GM23338 (cell line): ENCODE measurements at regions not wholly inside any gene's neighbourhood (a gene's known extent, or its start where the extent isn't known, plus 50 kb on each side); places are given as distances from the start of the nearest gene placed in this dataset.

Experiments used
- ATAC-seq: fragments of 200-7000 bp; cut with Tn5 transposase; 3 replicates; pipeline ENCODE4 v1.9.1; 2020
- DNase-seq: peaks from one replicate; pipeline ENCODE4 v3.0.0-alpha.2; 2015; ENCODE audit warnings: low spot score
- H2AFZ ChIP-seq: fragments of 200-600 bp; sonication (generic); 2 replicates; pipeline ENCODE4 v1.8.0; 2016; ENCODE audit warnings: antibody characterized with exemption, mild to moderate bottlenecking, moderate library complexity
- H3F3A ChIP-seq: fragments of 200-600 bp; sonication (generic); replicated peaks from 2 replicates; pipeline ENCODE4 v1.8.0; 2017; ENCODE audit warnings: antibody characterized with exemption, mixed run types, low read depth
- H3K27ac ChIP-seq: fragments of 200-600 bp; sonication (generic); 2 replicates; pipeline ENCODE4 v1.6.1; 2016; ENCODE audit warnings: low read depth
- H3K27me3 ChIP-seq: fragments of 200-600 bp; sonication (generic); 2 replicates; pipeline ENCODE4 v1.8.0; 2016; ENCODE audit warnings: mild to moderate bottlenecking, mixed run types, moderate library complexity; ENCODE audit not compliant: insufficient read depth
- H3K36me3 ChIP-seq: fragments of 200-600 bp; sonication (generic); 2 replicates; pipeline ENCODE4 v1.8.0; 2016; ENCODE audit warnings: mild to moderate bottlenecking; ENCODE audit not compliant: insufficient read depth
- H3K4me1 ChIP-seq: fragments of 200-600 bp; sonication (generic); 2 replicates; pipeline ENCODE4 v1.8.0; 2016; ENCODE audit warnings: mild to moderate bottlenecking, moderate library complexity; ENCODE audit not compliant: insufficient read depth
- H3K4me2 ChIP-seq: fragments of 200-600 bp; sonication (generic); 2 replicates; pipeline ENCODE4 v1.7.1; 2017; ENCODE audit warnings: mixed run types
- H3K4me3 ChIP-seq: fragments of 200-600 bp; sonication (generic); 2 replicates; pipeline ENCODE4 v1.6.1; 2016; ENCODE audit warnings: mixed run types
- H3K79me2 ChIP-seq: fragments of 200-600 bp; sonication (generic); replicated peaks from 2 replicates; pipeline ENCODE4 v1.8.0; 2017; ENCODE audit warnings: mild to moderate bottlenecking; ENCODE audit not compliant: insufficient read depth
- H3K9me2 ChIP-seq: fragments of 200-600 bp; sonication (generic); 2 replicates; pipeline ENCODE4 v1.8.0; 2017; ENCODE audit not compliant: insufficient read depth
- H4K20me1 ChIP-seq: fragments of 200-600 bp; sonication (generic); replicated peaks from 2 replicates; pipeline ENCODE4 v1.8.0; 2017; ENCODE audit warnings: mild to moderate bottlenecking; ENCODE audit not compliant: insufficient read depth
- H3K27ac Mint-ChIP-seq: 2 replicates; pipeline ENCODE4 v1.8.0; 2020; ENCODE audit warnings: inconsistent platforms, mild to moderate bottlenecking, moderate library complexity, mixed read lengths
- H3K27me3 Mint-ChIP-seq: 3 replicates; pipeline ENCODE4 v1.8.0; 2022; ENCODE audit warnings: low read depth, mild to moderate bottlenecking, moderate library complexity, mixed read lengths, inconsistent platforms; ENCODE audit not compliant: insufficient read depth, poor library complexity
- H3K36me3 Mint-ChIP-seq: 3 replicates; pipeline ENCODE4 v1.8.0; 2021; ENCODE audit warnings: low read depth, mild to moderate bottlenecking, inconsistent platforms, moderate library complexity, mixed read lengths
- H3K4me1 Mint-ChIP-seq: 3 replicates; pipeline ENCODE4 v1.8.0; 2020; ENCODE audit warnings: mild to moderate bottlenecking, inconsistent platforms, mixed read lengths
- H3K4me3 Mint-ChIP-seq: 3 replicates; pipeline ENCODE4 v1.8.0; 2021; ENCODE audit warnings: moderate library complexity, mild to moderate bottlenecking, inconsistent platforms, mixed read lengths
- H3K9me3 Mint-ChIP-seq: 3 replicates; pipeline ENCODE4 v1.8.0; 2020; ENCODE audit warnings: moderate library complexity, mild to moderate bottlenecking, inconsistent platforms, mixed read lengths
- CREB1 ChIP-seq: fragments of 250-450 bp; sonication (Bioruptor Pico); IDR thresholded peaks from 2 replicates; pipeline ENCODE4 v1.5.0; 2020; ENCODE audit warnings: low read depth, mild to moderate bottlenecking, moderate library complexity
- JUNB ChIP-seq: IDR thresholded peaks from one replicate; pipeline ENCODE4 v1.6.1; 2016; ENCODE audit warnings: antibody characterized with exemption; ENCODE audit not compliant: unreplicated experiment
- NANOG ChIP-seq: IDR thresholded peaks from 2 replicates; pipeline ENCODE4 v1.6.1; 2016; ENCODE audit warnings: antibody characterized with exemption, borderline replicate concordance
- POLR2AphosphoS5 ChIP-seq: IDR thresholded peaks from 2 replicates; pipeline ENCODE4 v1.6.1; 2016; ENCODE audit warnings: antibody characterized with exemption, low read depth
- ZNF331 ChIP-seq: fragments of 250-450 bp; sonication (Bioruptor Pico); IDR thresholded peaks from 2 replicates; pipeline ENCODE4 v1.5.0; 2020; ENCODE audit warnings: low read depth, mild to moderate bottlenecking, moderate library complexity
- TF ChIP-seq, protein P1 (sequence below): fragments of 250-450 bp; sonication (Bioruptor Pico); IDR thresholded peaks from 2 replicates; pipeline ENCODE4 v1.5.0; 2020; ENCODE audit warnings: mild to moderate bottlenecking, moderate library complexity
- TF ChIP-seq, protein P2 (sequence below): IDR thresholded peaks from 2 replicates; pipeline ENCODE4 v1.6.1; 2016; ENCODE audit warnings: antibody characterized with exemption

DNA sequence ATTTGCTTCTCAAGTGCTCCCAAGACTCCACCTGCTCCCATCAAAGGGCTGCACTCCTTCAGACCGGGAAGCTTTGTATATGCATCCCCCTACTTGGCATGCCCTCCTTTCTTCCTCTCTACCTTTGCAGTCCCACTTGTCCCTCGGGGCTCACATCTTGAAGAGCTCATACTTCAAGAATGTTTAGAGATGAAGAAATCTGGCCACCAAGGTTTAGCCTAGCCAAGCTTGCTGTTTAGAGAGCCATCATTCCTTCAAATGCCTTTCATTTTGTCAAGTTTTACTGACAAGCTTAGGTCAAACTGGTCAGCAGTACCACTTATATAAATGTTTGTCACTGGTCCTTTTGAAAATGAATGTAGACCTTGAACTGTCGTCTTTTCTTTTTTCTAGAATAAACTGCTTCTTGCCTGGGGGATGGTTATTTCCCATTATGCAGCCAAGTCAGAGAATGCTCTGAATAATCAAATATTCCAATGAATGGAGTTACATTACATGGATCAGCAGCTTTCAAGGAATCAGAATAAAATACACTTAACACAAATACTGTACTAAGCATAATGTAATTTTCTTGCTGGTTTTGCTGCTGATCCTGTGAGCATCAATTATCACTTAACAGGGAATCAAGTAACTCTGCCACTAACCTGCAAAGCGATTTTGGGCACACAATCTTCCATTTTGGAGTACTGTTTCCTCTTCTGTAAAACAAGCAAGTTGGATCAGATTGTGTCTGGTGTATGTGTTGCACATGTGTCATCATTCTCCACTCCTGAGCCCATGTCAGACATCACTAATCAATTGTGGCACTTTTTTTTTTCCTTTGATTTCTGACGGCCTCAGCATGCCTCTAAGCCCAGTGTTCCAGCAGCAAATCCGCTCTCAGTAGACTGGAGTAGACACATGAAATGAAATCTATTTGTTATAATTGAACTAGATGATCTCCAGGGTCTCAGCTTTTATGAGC is 357.9 kb downstream of the PTEN start (continued):
- TF ChIP-seq, protein P1, sequence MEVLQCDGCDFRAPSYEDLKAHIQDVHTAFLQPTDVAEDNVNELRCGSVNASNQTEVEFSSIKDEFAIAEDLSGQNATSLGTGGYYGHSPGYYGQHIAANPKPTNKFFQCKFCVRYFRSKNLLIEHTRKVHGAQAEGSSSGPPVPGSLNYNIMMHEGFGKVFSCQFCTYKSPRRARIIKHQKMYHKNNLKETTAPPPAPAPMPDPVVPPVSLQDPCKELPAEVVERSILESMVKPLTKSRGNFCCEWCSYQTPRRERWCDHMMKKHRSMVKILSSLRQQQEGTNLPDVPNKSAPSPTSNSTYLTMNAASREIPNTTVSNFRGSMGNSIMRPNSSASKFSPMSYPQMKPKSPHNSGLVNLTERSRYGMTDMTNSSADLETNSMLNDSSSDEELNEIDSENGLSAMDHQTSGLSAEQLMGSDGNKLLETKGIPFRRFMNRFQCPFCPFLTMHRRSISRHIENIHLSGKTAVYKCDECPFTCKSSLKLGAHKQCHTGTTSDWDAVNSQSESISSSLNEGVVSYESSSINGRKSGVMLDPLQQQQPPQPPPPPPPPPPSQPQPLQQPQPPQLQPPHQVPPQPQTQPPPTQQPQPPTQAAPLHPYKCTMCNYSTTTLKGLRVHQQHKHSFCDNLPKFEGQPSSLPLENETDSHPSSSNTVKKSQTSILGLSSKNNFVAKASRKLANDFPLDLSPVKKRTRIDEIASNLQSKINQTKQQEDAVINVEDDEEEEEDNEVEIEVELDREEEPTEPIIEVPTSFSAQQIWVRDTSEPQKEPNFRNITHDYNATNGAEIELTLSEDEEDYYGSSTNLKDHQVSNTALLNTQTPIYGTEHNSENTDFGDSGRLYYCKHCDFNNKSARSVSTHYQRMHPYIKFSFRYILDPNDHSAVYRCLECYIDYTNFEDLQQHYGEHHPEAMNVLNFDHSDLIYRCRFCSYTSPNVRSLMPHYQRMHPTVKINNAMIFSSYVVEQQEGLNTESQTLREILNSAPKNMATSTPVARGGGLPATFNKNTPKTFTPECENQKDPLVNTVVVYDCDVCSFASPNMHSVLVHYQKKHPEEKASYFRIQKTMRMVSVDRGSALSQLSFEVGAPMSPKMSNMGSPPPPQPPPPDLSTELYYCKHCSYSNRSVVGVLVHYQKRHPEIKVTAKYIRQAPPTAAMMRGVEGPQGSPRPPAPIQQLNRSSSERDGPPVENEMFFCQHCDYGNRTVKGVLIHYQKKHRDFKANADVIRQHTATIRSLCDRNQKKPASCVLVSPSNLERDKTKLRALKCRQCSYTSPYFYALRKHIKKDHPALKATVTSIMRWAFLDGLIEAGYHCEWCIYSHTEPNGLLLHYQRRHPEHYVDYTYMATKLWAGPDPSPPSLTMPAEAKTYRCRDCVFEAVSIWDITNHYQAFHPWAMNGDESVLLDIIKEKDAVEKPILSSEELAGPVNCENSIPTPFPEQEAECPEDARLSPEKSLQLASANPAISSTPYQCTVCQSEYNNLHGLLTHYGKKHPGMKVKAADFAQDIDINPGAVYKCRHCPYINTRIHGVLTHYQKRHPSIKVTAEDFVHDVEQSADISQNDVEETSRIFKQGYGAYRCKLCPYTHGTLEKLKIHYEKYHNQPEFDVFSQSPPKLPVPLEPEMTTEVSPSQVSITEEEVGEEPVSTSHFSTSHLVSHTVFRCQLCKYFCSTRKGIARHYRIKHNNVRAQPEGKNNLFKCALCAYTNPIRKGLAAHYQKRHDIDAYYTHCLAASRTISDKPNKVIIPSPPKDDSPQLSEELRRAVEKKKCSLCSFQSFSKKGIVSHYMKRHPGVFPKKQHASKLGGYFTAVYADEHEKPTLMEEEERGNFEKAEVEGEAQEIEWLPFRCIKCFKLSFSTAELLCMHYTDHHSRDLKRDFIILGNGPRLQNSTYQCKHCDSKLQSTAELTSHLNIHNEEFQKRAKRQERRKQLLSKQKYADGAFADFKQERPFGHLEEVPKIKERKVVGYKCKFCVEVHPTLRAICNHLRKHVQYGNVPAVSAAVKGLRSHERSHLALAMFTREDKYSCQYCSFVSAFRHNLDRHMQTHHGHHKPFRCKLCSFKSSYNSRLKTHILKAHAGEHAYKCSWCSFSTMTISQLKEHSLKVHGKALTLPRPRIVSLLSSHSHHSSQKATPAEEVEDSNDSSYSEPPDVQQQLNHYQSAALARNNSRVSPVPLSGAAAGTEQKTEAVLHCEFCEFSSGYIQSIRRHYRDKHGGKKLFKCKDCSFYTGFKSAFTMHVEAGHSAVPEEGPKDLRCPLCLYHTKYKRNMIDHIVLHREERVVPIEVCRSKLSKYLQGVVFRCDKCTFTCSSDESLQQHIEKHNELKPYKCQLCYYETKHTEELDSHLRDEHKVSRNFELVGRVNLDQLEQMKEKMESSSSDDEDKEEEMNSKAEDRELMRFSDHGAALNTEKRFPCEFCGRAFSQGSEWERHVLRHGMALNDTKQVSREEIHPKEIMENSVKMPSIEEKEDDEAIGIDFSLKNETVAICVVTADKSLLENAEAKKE = no peak
- TF ChIP-seq, protein P2, sequence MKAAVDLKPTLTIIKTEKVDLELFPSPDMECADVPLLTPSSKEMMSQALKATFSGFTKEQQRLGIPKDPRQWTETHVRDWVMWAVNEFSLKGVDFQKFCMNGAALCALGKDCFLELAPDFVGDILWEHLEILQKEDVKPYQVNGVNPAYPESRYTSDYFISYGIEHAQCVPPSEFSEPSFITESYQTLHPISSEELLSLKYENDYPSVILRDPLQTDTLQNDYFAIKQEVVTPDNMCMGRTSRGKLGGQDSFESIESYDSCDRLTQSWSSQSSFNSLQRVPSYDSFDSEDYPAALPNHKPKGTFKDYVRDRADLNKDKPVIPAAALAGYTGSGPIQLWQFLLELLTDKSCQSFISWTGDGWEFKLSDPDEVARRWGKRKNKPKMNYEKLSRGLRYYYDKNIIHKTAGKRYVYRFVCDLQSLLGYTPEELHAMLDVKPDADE = no peak
- TF ChIP-seq ZNF331 (CRISPR knock-in tag) (no peak), POLR2AphosphoS5 (no peak)

DNA sequence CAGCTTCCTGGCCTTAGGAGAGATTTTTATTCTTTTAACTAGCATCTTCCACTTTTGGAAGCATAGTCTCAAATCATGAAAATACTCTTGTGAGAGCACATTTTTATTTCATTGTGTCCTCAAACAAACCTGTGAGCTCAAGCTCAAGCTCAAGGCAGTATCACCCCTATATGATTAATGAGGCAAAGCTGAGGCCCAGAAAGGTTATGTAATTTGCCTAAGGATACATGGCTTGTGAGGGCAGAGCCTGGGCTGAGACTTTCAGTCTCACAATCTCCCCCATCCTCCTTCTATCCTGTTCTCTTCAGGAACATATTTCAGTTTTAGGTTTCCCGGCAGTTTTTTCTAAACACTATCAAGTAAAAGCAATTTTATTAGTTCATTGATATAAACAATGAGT is 359.5 kb downstream of the PTEN start:
- H3K27ac Mint-ChIP-seq = no peak overlapping the region
- no peak for ATAC-seq
- peaks cover 8% of the 10 kb centered on the region; the same call in 2 of the 3 replicates for H3K4me1 Mint-ChIP-seq
- TF ChIP-seq CREB1 (CRISPR knock-in tag) (no peak), NANOG (no peak), ZNF331 (CRISPR knock-in tag) (no peak), JUNB (no peak)
- TF ChIP-seq, protein P1 = no peak

More for the DNA sequence above, 359.5 kb downstream of the PTEN start:
- H3K4me2 ChIP-seq = no peak overlapping the region
- Mint-ChIP-seq H3K27me3 (no peaks in the 10 kb centered on the region), H3K9me3 (no peaks in the 10 kb centered on the region), H3K4me3 (no peak overlapping the region), H3K36me3 (no peaks in the 10 kb centered on the region)
- no peaks in the 10 kb centered on the region for H4K20me1 ChIP-seq
- H3K27ac ChIP-seq = no peak overlapping the region
- H2AFZ ChIP-seq = no peak overlapping the region
- H3K4me1 ChIP-seq = no peaks in the 10 kb centered on the region
- no peaks in the 10 kb centered on the region for H3K79me2 ChIP-seq
- DNase-seq = no peak
- H3K9me2 ChIP-seq = 0 out of 2 replicates have a peak, but pooled peaks cover 4% of the 10 kb centered on the region
- H3F3A ChIP-seq = no peaks in the 10 kb centered on the region
- no peaks in the 10 kb centered on the region for H3K27me3 ChIP-seq
- H3K4me3 ChIP-seq = no peak overlapping the region
- no peaks in the 10 kb centered on the region for H3K36me3 ChIP-seq
